ENCODE measurements at regions not wholly inside any gene's neighbourhood (a gene's known extent, or its start where the extent isn't known, plus 50 kb on each side); places are given as distances from the start of the nearest gene placed in this dataset.

DNA sequence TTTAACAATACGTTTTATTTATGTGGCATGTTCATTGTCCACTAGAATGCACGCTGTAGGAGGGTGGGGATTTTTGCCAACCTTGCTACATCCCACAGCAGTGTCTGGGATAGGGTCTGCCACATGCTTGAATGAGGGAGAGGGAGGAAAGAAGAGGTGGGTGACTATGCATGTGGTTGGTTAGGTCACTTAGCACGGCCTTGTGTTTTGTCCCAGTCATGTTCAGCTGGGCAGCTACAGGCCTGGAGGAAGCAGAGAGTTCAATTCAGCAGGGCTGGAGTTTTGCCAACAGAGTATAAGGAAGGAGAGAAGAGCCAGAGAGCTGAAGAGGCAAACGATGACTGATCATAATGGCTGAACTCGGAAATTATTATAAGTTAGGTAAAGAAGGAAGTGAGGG lies 268.4 kb upstream of the NSMCE3 start:
- TF ChIP-seq RARB (CRISPR knock-in tag; IDR thresholded peaks at IDR 0.05) (no peak), ZFP3 (CRISPR knock-in tag; IDR thresholded peaks at IDR 0.05) (no peak), PPARA (CRISPR knock-in tag; IDR thresholded peaks at IDR 0.05; ENCODE audit: borderline replicate concordance) (no peak), BACH2 (CRISPR knock-in tag; IDR thresholded peaks at IDR 0.05; ENCODE audit: borderline replicate concordance) (no peak), TOX (CRISPR knock-in tag; IDR thresholded peaks at IDR 0.05; ENCODE audit: borderline replicate concordance) (no peak), ZNF8 (CRISPR knock-in tag; IDR thresholded peaks at IDR 0.05) (no peak), GLIS3 (CRISPR knock-in tag; IDR thresholded peaks at IDR 0.05) (no peak), ARNTL (CRISPR knock-in tag; IDR thresholded peaks at IDR 0.05; ENCODE audit: borderline replicate concordance, low read depth) (no peak), ZNF70 (CRISPR knock-in tag; IDR thresholded peaks at IDR 0.05) (no peak), ZFP30 (CRISPR knock-in tag; IDR thresholded peaks at IDR 0.05) (no peak), SNAI2 (CRISPR knock-in tag; IDR thresholded peaks at IDR 0.05) (no peak)
- TF ChIP-seq, protein P1, sequence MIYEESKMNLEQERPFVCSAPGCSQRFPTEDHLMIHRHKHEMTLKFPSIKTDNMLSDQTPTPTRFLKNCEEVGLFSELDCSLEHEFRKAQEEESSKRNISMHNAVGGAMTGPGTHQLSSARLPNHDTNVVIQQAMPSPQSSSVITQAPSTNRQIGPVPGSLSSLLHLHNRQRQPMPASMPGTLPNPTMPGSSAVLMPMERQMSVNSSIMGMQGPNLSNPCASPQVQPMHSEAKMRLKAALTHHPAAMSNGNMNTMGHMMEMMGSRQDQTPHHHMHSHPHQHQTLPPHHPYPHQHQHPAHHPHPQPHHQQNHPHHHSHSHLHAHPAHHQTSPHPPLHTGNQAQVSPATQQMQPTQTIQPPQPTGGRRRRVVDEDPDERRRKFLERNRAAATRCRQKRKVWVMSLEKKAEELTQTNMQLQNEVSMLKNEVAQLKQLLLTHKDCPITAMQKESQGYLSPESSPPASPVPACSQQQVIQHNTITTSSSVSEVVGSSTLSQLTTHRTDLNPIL (CRISPR knock-in tag; IDR thresholded peaks at IDR 0.05; ENCODE audit: low read depth): no peak
- TF ChIP-seq, protein P2, sequence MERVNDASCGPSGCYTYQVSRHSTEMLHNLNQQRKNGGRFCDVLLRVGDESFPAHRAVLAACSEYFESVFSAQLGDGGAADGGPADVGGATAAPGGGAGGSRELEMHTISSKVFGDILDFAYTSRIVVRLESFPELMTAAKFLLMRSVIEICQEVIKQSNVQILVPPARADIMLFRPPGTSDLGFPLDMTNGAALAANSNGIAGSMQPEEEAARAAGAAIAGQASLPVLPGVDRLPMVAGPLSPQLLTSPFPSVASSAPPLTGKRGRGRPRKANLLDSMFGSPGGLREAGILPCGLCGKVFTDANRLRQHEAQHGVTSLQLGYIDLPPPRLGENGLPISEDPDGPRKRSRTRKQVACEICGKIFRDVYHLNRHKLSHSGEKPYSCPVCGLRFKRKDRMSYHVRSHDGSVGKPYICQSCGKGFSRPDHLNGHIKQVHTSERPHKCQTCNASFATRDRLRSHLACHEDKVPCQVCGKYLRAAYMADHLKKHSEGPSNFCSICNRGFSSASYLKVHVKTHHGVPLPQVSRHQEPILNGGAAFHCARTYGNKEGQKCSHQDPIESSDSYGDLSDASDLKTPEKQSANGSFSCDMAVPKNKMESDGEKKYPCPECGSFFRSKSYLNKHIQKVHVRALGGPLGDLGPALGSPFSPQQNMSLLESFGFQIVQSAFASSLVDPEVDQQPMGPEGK (CRISPR knock-in tag; IDR thresholded peaks at IDR 0.05; ENCODE audit: borderline replicate concordance): no peak

Data from SK-N-SH treated with all-trans-retinoic acid at 6 μM for 48 hours (cell line).